Ishikawa (cell line): ENCODE measurements at regions not wholly inside any gene's neighbourhood (a gene's known extent, or its start where the extent isn't known, plus 50 kb on each side); places are given as distances from the start of the nearest gene placed in this dataset.

ENCODE experiments used
- TAF1 ChIP-seq: IDR thresholded peaks from 2 replicates; pipeline ENCODE4 v1.6.1; 2012; ENCODE audit warnings: low read depth, mild to moderate bottlenecking
- ZBTB7A ChIP-seq: IDR thresholded peaks from 2 replicates; pipeline ENCODE4 v1.6.1; 2012; ENCODE audit warnings: low read depth

GRCh38 chr1:199944986-199945385 lies 82.5 kb upstream of the NR5A2 start:
- TF ChIP-seq TAF1 (no peak), ZBTB7A (no peak)
